Stomach (tissue), 8 donors: ENCODE measurements at regions not wholly inside any gene's neighbourhood (a gene's known extent, or its start where the extent isn't known, plus 50 kb on each side); places are given as distances from the start of the nearest gene placed in this dataset.

Source experiments
- DNase-seq, 2 donors: peaks; one replicate each; pipeline versions ENCODE4 v3.0.0 to v3.0.0-alpha.2; 2013 to 2019
- H3K27ac ChIP-seq, 5 donors: fragments of 200-600 bp in 4 of 5; sonication (generic) in 4 of 5; one replicate each; pipeline ENCODE4 v1.5.1; 2013 to 2019; ENCODE audit warnings: mild to moderate bottlenecking in 1 of 5, moderate library complexity in 1 of 5
- H3K27me3 ChIP-seq, 3 donors: fragments of 200-600 bp; sonication (generic); one replicate each; pipeline ENCODE4 v1.5.1; 2017 to 2019; ENCODE audit warnings: mixed run types in 1 of 3
- H3K36me3 ChIP-seq, 4 donors: fragments of 200-600 bp; sonication (generic); 1 replicate in 3 of 4; 2 replicates in 1 of 4; pipeline ENCODE4 v1.5.1; 2016 to 2019
- H3K4me1 ChIP-seq, 4 donors: fragments of 200-600 bp; sonication (generic); one replicate each; pipeline ENCODE4 v1.5.1; 2016 to 2019
- H3K4me3 ChIP-seq, 4 donors: fragments of 200-600 bp; sonication (generic) in 3 of 4; one replicate each; pipeline ENCODE4 v1.5.1; 2016 to 2019; ENCODE audit warnings: mild to moderate bottlenecking in 1 of 4
- H3K9me3 ChIP-seq, 4 donors: fragments of 200-600 bp; sonication (generic); one replicate each; pipeline ENCODE4 v1.5.1; 2016 to 2019
- EP300 ChIP-seq: sonication (generic); formaldehyde crosslinking; IDR thresholded peaks from one replicate; pipeline ENCODE4 v1.6.1; 2017; ENCODE audit warnings: antibody characterized with exemption
- POLR2A ChIP-seq, 4 donors: fragments of 450-650 bp; IDR thresholded peaks; one replicate each; pipeline ENCODE4 v1.6.1; 2016; ENCODE audit warnings: antibody characterized with exemption in 4 of 4, control low read depth in 2 of 4, mild to moderate bottlenecking in 1 of 4, moderate library complexity in 1 of 4
- POLR2AphosphoS5 ChIP-seq, 3 donors: sonication (generic); formaldehyde crosslinking; IDR thresholded peaks; one replicate each; pipeline ENCODE4 v1.6.1; 2016; ENCODE audit warnings: antibody characterized with exemption in 3 of 3
- WGBS, 5 donors: extraction: QIAGEN DNeasy Blood & Tissue Kit in 3 of 5; methylation state at CpG; one replicate each; pipeline versions ENCODE4 v1.1.5 to v1.1.7; 2013 to 2018; 5-methylcytosine and 5-hydroxymethylcytosine counted together
- intact Hi-C: fragments of 100-400 bp; cut with DNase I; formaldehyde crosslinking; loops from one replicate; pipeline ENCODE4 v1.15.1; 2023; ENCODE audit warnings: low total_unique reads
- TF ChIP-seq, protein P1 (sequence below), 7 experiments: fragments of 450-650 bp in 4 of 7; fragments of 200-600 bp in 3 of 7; sonication (generic) in 3 of 7; IDR thresholded peaks; one replicate each; pipeline ENCODE4 v1.5.1; 2016 to 2019; ENCODE audit warnings: antibody characterized with exemption in 7 of 7, control low read depth in 2 of 7, mild to moderate bottlenecking in 1 of 7
- donor health status: healthy with polysubstance abuse.
- donor health status: Bipolar disorder and iron deficiency.
- donor health status: healthy.

DNA sequence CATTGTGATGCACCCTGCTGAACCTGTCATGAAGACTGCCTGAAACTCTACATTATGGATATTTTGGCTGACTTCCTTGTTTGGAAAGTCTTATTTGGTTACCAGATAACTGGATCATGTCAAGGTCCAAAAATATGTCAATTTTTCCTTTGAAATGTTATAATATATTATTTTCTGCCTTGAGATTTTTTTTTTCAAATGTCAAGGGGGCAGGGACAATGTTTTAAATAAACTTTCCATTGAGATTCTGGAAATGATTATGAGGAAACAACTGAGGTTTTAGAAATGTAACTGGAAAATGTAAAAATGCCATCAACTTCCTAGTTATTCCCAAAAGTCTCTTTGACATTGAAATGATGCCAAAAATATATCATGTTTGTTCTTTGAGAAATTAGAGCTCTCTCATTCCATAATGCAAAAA, 117.0 kb downstream of the RFC3 start:
- TF ChIP-seq EP300 (no peak), POLR2A (IDR thresholded peaks at IDR 0.05) (no peak), POLR2AphosphoS5 (IDR thresholded peaks at IDR 0.05) (no peak)
- TF ChIP-seq, protein P1, sequence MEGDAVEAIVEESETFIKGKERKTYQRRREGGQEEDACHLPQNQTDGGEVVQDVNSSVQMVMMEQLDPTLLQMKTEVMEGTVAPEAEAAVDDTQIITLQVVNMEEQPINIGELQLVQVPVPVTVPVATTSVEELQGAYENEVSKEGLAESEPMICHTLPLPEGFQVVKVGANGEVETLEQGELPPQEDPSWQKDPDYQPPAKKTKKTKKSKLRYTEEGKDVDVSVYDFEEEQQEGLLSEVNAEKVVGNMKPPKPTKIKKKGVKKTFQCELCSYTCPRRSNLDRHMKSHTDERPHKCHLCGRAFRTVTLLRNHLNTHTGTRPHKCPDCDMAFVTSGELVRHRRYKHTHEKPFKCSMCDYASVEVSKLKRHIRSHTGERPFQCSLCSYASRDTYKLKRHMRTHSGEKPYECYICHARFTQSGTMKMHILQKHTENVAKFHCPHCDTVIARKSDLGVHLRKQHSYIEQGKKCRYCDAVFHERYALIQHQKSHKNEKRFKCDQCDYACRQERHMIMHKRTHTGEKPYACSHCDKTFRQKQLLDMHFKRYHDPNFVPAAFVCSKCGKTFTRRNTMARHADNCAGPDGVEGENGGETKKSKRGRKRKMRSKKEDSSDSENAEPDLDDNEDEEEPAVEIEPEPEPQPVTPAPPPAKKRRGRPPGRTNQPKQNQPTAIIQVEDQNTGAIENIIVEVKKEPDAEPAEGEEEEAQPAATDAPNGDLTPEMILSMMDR (IDR thresholded peaks at IDR 0.05) = no peak
- intact Hi-C loops = loop anchor here (10.0 kb wide), 1 partner anchor 1220 kb away; no protein-coding TSS in a partner anchor
- peak in 1 of 2 donors; percentile 19 for DNase-seq
- no peak overlapping the region for H3K27ac ChIP-seq
- no peak overlapping the region for H3K4me3 ChIP-seq
- H3K4me1 ChIP-seq = peaks cover 0 to 5% (median 0%) of the 10 kb centered on the region in 4 donors
- H3K27me3 ChIP-seq = no peaks in the 10 kb centered on the region
- H3K36me3 ChIP-seq = no peaks in the 10 kb centered on the region
- H3K9me3 ChIP-seq = no peaks in the 10 kb centered on the region

DNA sequence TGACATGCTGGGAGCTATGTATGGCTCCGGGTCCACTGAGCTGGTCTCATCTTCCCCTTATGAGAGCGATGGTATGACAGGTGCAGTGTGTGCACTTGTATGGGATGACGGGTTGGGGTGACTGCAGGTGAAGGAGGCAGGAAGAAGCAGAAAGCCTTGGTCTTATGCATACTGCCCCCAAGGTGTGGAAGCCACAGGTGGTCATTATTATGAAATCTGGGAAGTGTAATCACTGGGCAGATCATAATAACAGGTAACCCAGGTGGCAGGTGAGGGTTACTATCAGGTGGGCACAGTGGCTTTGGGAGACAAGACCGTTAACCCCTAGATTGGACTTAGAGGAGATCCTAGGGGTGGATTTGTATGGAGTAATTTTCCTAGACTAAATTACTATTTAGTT, 118.0 kb downstream of the RFC3 start:
- peaks cover 0 to 5% (median 0%) of the 10 kb centered on the region in 4 donors for H3K4me1 ChIP-seq
- WGBS, 5 donors = 91 to 98% (median 97%) methylated on average over 4 of the region's 4 CpGs
- DNase-seq = no peak
- TF ChIP-seq POLR2A (IDR thresholded peaks at IDR 0.05) (no peak), POLR2AphosphoS5 (IDR thresholded peaks at IDR 0.05) (no peak), EP300 (no peak)
- TF ChIP-seq, protein P1 (IDR thresholded peaks at IDR 0.05) = no peak
- intact Hi-C loops = loop anchor here (10.0 kb wide), 1 partner anchor 1219 kb away; no protein-coding TSS in a partner anchor
- H3K4me3 ChIP-seq = no peak overlapping the region
- H3K36me3 ChIP-seq = no peaks in the 10 kb centered on the region
- no peak overlapping the region for H3K27ac ChIP-seq
- H3K27me3 ChIP-seq = no peaks in the 10 kb centered on the region
- H3K9me3 ChIP-seq = no peaks in the 10 kb centered on the region

DNA sequence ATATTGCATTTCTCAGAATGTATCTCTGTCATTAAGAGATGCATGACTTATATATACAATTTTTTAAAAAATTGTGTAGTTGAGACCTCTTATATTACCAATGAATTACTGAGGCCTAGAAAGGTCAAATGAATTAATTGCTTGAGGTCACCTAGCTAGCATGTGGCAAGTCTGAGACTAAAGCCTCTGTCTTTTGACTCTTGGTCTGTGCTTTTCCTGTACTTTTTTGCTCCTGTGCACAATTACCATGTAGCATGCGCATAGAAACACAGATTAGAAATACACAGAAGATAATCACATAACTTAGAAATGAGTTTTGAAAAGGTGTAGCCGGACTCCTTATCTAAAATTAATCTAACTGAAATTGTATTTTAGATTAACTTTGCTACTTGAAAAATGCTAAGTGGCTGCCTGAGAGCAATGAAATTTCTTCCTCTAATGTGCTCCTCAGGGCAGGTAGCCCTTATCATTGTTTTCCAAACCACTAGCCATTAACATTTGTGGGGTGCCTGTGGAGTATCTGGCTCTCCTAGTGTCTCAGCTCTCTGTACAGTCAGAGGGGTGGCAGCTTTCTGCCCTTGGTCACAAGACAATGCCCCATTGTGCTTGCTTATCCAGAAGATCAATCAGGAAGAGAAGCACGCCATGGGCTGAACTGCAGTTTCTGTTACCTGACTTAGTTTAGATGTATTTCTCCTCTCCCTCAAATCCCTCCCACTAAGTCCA, 119.6 kb downstream of the RFC3 start:
- peak in 1 of 2 donors; percentile 23 for DNase-seq
- Histone ChIP-seq H3K27ac (no peak overlapping the region), H3K4me1 (peaks cover 0 to 5% (median 0%) of the 10 kb centered on the region in 4 donors), H3K9me3 (no peaks in the 10 kb centered on the region), H3K36me3 (no peaks in the 10 kb centered on the region), H3K4me3 (no peak overlapping the region), H3K27me3 (no peaks in the 10 kb centered on the region)
- WGBS, 5 donors = 33 to 63% (median 50%) methylated on average over 3 of the region's 3 CpGs
- intact Hi-C loops = loop anchor here (10.0 kb wide), 1 partner anchor 1217 kb away; no protein-coding TSS in a partner anchor
- TF ChIP-seq EP300 (no peak), POLR2A (IDR thresholded peaks at IDR 0.05) (no peak)

DNA sequence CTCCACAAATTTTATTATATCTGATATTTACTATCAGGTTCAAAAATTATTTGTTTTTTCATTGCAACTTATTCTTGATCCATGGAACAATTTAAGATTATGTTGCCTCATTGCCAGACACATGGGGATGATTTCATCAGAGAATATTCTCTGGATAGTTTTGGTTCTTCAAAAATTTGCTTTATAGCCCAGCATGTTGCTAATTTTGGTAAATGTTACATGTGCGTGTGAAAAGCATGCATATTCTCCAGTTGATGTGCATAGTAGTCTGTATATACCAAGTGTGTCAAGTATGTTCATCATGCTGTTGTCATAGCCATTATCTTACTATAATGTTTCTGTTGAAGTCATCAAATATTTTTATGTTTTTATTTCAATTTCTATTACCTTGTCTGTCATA, 122.3 kb downstream of the RFC3 start:
- WGBS, 5 donors = 88 to 96% (median 92%) methylated on average over 1 of the region's 1 CpG
- intact Hi-C loops = no loop called here
- no peaks in the 10 kb centered on the region for H3K36me3 ChIP-seq

More for the DNA sequence above, 122.3 kb downstream of the RFC3 start:
- no peak for DNase-seq
- no peaks in the 10 kb centered on the region for H3K27me3 ChIP-seq
- no peak for TF ChIP-seq EP300
- TF ChIP-seq POLR2AphosphoS5 (IDR thresholded peaks at IDR 0.05) = no peak
- TF ChIP-seq POLR2A (IDR thresholded peaks at IDR 0.05) = no peak
- TF ChIP-seq, protein P1 (IDR thresholded peaks at IDR 0.05) = no peak
- H3K27ac ChIP-seq = no peak overlapping the region
- H3K9me3 ChIP-seq = no peaks in the 10 kb centered on the region
- H3K4me1 ChIP-seq = peaks cover 0 to 5% (median 0%) of the 10 kb centered on the region in 4 donors
- no peak overlapping the region for H3K4me3 ChIP-seq
